ENCODE measurements at regions not wholly inside any gene's neighbourhood (a gene's known extent, or its start where the extent isn't known, plus 50 kb on each side); places are given as distances from the start of the nearest gene placed in this dataset.

DNA sequence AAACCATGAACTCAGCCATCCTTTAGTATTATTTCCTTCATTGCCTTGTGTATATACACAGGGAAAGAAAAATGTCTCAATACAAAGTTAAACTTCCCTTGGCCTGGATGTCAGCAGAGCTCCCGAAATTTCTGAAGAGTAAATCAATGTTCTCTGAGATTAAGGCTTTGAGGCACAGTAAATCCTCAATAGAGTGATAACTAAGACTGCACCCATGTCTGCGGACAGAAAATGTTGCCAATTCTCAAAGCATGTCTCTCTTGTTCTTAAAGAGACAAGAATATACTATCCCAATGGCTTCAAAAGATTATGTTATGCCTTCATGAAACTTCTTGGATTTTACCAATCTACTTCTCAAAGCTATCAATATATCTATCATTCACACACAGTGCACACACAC lies 1196.7 kb upstream of the TENM4 start:
- TF ChIP-seq, protein P1, sequence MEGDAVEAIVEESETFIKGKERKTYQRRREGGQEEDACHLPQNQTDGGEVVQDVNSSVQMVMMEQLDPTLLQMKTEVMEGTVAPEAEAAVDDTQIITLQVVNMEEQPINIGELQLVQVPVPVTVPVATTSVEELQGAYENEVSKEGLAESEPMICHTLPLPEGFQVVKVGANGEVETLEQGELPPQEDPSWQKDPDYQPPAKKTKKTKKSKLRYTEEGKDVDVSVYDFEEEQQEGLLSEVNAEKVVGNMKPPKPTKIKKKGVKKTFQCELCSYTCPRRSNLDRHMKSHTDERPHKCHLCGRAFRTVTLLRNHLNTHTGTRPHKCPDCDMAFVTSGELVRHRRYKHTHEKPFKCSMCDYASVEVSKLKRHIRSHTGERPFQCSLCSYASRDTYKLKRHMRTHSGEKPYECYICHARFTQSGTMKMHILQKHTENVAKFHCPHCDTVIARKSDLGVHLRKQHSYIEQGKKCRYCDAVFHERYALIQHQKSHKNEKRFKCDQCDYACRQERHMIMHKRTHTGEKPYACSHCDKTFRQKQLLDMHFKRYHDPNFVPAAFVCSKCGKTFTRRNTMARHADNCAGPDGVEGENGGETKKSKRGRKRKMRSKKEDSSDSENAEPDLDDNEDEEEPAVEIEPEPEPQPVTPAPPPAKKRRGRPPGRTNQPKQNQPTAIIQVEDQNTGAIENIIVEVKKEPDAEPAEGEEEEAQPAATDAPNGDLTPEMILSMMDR (IDR thresholded peaks at IDR 0.05): no peak
- TF ChIP-seq MYC (IDR thresholded peaks at IDR 0.05; ENCODE audit: borderline replicate concordance, low read length) (no peak), POLR2AphosphoS2 (conservative IDR thresholded peaks at IDR 0.05; ENCODE audit: low read length) (no peak), CHD2 (IDR thresholded peaks at IDR 0.05; ENCODE audit: low read length, partially characterized antibody) (no peak), POLR2A (IDR thresholded peaks at IDR 0.05; ENCODE audit: low read length) (no peak), KDM1A (IDR thresholded peaks at IDR 0.05; ENCODE audit: low read depth) (no peak), ZNF302 (CRISPR knock-in tag; IDR thresholded peaks at IDR 0.05) (no peak), RFX5 (IDR thresholded peaks at IDR 0.05) (no peak), EP300 (IDR thresholded peaks at IDR 0.05) (no peak), RAD21 (conservative IDR thresholded peaks at IDR 0.05 in 1 of 2, IDR thresholded peaks at IDR 0.05 in 1 of 2) (no peak)
- TF ChIP-seq, protein P2, sequence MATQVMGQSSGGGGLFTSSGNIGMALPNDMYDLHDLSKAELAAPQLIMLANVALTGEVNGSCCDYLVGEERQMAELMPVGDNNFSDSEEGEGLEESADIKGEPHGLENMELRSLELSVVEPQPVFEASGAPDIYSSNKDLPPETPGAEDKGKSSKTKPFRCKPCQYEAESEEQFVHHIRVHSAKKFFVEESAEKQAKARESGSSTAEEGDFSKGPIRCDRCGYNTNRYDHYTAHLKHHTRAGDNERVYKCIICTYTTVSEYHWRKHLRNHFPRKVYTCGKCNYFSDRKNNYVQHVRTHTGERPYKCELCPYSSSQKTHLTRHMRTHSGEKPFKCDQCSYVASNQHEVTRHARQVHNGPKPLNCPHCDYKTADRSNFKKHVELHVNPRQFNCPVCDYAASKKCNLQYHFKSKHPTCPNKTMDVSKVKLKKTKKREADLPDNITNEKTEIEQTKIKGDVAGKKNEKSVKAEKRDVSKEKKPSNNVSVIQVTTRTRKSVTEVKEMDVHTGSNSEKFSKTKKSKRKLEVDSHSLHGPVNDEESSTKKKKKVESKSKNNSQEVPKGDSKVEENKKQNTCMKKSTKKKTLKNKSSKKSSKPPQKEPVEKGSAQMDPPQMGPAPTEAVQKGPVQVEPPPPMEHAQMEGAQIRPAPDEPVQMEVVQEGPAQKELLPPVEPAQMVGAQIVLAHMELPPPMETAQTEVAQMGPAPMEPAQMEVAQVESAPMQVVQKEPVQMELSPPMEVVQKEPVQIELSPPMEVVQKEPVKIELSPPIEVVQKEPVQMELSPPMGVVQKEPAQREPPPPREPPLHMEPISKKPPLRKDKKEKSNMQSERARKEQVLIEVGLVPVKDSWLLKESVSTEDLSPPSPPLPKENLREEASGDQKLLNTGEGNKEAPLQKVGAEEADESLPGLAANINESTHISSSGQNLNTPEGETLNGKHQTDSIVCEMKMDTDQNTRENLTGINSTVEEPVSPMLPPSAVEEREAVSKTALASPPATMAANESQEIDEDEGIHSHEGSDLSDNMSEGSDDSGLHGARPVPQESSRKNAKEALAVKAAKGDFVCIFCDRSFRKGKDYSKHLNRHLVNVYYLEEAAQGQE (IDR thresholded peaks at IDR 0.05): no peak
